ENCODE measurements at regions not wholly inside any gene's neighbourhood (a gene's known extent, or its start where the extent isn't known, plus 50 kb on each side); places are given as distances from the start of the nearest gene placed in this dataset.

DNA sequence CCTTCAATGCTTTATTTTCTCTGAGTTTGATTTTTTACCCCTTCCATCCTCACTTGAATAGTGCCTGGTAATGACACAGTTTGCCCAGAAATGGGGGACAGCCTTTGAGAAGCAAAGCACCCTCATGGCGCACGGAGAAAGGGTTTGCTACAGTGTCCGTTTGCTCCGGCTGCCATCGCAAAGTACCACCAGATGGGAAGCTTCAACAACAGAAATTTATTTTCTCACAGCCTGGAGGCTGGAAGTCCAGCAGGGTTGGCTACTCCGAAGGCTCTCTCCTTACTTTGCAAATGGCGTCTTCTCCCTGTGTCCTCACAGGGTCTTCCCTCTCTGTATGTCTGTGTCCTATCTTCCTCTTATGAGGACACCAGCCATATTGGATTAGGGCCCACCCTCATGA, 327.7 kb upstream of the KAZN start:
- TF ChIP-seq POLR2A (IDR thresholded peaks at IDR 0.05): no peak
- TF ChIP-seq, protein P1, sequence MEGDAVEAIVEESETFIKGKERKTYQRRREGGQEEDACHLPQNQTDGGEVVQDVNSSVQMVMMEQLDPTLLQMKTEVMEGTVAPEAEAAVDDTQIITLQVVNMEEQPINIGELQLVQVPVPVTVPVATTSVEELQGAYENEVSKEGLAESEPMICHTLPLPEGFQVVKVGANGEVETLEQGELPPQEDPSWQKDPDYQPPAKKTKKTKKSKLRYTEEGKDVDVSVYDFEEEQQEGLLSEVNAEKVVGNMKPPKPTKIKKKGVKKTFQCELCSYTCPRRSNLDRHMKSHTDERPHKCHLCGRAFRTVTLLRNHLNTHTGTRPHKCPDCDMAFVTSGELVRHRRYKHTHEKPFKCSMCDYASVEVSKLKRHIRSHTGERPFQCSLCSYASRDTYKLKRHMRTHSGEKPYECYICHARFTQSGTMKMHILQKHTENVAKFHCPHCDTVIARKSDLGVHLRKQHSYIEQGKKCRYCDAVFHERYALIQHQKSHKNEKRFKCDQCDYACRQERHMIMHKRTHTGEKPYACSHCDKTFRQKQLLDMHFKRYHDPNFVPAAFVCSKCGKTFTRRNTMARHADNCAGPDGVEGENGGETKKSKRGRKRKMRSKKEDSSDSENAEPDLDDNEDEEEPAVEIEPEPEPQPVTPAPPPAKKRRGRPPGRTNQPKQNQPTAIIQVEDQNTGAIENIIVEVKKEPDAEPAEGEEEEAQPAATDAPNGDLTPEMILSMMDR (IDR thresholded peaks at IDR 0.05): no peak
